Ovary (tissue), 3 donors: ENCODE measurements at regions not wholly inside any gene's neighbourhood (a gene's known extent, or its start where the extent isn't known, plus 50 kb on each side); places are given as distances from the start of the nearest gene placed in this dataset.
"Not testable (repeated sequence)": the region's sequence is repeated elsewhere in the genome, so short reads cannot be mapped to it uniquely, and the experiment has no call there.

ENCODE experiments used
- CTCF ChIP-seq, 3 donors: fragments of 450-650 bp in 2 of 3; fragments of 200-600 bp in 1 of 3; IDR thresholded peaks; one replicate each; pipeline versions ENCODE4 v1.5.1 to v1.8.0; 2016 to 2022; ENCODE audit warnings: antibody characterized with exemption in 3 of 3, mild to moderate bottlenecking in 1 of 3
- EP300 ChIP-seq: sonication (generic); formaldehyde crosslinking; IDR thresholded peaks from one replicate; pipeline ENCODE4 v1.6.1; 2017; ENCODE audit warnings: antibody characterized with exemption
- donor health status: DM: no; HTN: no; CAD: no.

- not testable (repeated sequence) for TF ChIP-seq CTCF (IDR thresholded peaks at IDR 0.05); EP300
Observed at GRCh38 chr15:20285696-20286300, 255.8 kb downstream of the GOLGA6L6 start.
